B cell (primary cell): ENCODE measurements at regions not wholly inside any gene's neighbourhood (a gene's known extent, or its start where the extent isn't known, plus 50 kb on each side); places are given as distances from the start of the nearest gene placed in this dataset.

Source experiments
- ATAC-seq: fragments of 200-7000 bp; cut with Tn5 transposase; one replicate; pipeline ENCODE4 v1.10.0; 2021; ENCODE audit warnings: low read depth, mild to moderate bottlenecking, moderate number of reproducible peaks, moderate library complexity
- CTCF ChIA-PET: fragments of 350-600 bp; sonication (Branson Sonifier 250); formaldehyde crosslinking; loops from one replicate; lab custom pipeline; 2021; ENCODE audit warnings: antibody characterized with exemption, inconsistent platforms; lab: Charles Lee
- POLR2A ChIA-PET: fragments of 350-600 bp; sonication (Branson Sonifier 250); formaldehyde crosslinking; loops from one replicate; lab custom pipeline; 2021; ENCODE audit warnings: antibody characterized with exemption; lab: Charles Lee
- DNase-seq: peaks from one replicate; pipeline ENCODE4 v3.0.0; 2013
- H2AFZ ChIP-seq: 2 replicates; pipeline ENCODE4 v1.6.1; 2012; ENCODE audit warnings: mild to moderate bottlenecking, low read depth, low read length; ENCODE audit not compliant: insufficient read depth, poor library complexity, severe bottlenecking
- H3K27ac ChIP-seq, 2 donors: 1 replicate in 1 of 2; 2 replicates in 1 of 2; pipeline ENCODE4 v1.5.1; 2012 to 2013; ENCODE audit warnings: low read length in 2 of 2, mild to moderate bottlenecking in 2 of 2, moderate library complexity in 1 of 2
- H3K27me3 ChIP-seq, 4 experiments: fragments of 200-600 bp in 1 of 4; sonication (generic) in 1 of 4; replicated peaks in 1 of 4; 1 replicate in 2 of 4; 2 replicates in 2 of 4; pipeline versions ENCODE4 v1.6.1 to v1.7.0; 2013 to 2016; ENCODE audit warnings: low read length in 3 of 4, mild to moderate bottlenecking in 2 of 4, mixed read lengths in 1 of 4, moderate library complexity in 1 of 4; ENCODE audit not compliant: insufficient read depth in 4 of 4, control insufficient read depth in 3 of 4; ENCODE audit errors: control extremely low read depth in 1 of 4
- H3K36me3 ChIP-seq, 2 experiments: replicated peaks in 1 of 2; 1 replicate in 1 of 2; 2 replicates in 1 of 2; pipeline versions ENCODE4 v1.6.1 to v1.7.1; 2013; ENCODE audit warnings: low read length in 1 of 2; ENCODE audit not compliant: insufficient read depth in 2 of 2, control insufficient read depth in 1 of 2; ENCODE audit errors: control extremely low read depth in 1 of 2, extremely low read depth in 1 of 2
- H3K4me1 ChIP-seq, 2 donors: fragments of 200-600 bp in 1 of 2; sonication (generic) in 1 of 2; 1 replicate in 1 of 2; 2 replicates in 1 of 2; pipeline versions ENCODE4 v1.5.1 to v1.6.1; 2013 to 2017; ENCODE audit warnings: low read length in 2 of 2; ENCODE audit not compliant: control insufficient read depth in 2 of 2, insufficient read depth in 2 of 2
- H3K4me2 ChIP-seq: replicated peaks from 2 replicates; pipeline ENCODE3; 2012; ENCODE audit warnings: mild to moderate bottlenecking, low read depth, low read length; ENCODE audit not compliant: poor library complexity, severe bottlenecking
- H3K4me3 ChIP-seq, 5 experiments: fragments of 200-600 bp in 1 of 5; sonication (generic) in 1 of 5; 1 replicate in 3 of 5; 2 replicates in 2 of 5; pipeline versions ENCODE4 v1.5.1 to v1.7.0; 2011 to 2016; ENCODE audit warnings: low read length in 4 of 5, mild to moderate bottlenecking in 4 of 5, low read depth in 2 of 5, control low read depth in 1 of 5, moderate library complexity in 1 of 5; ENCODE audit not compliant: insufficient read depth in 1 of 5; ENCODE audit errors: control extremely low read depth in 1 of 5, extremely low read depth in 1 of 5
- H3K79me2 ChIP-seq: fragments of 200-600 bp; sonication (generic); one replicate; pipeline ENCODE4 v1.6.0; 2016; ENCODE audit warnings: low read length; ENCODE audit not compliant: control insufficient read depth, insufficient read depth
- H3K9ac ChIP-seq: fragments of 200-600 bp; sonication (generic); 2 replicates; pipeline ENCODE4 v1.6.1; 2017; ENCODE audit warnings: mild to moderate bottlenecking, low read length, moderate library complexity
- H3K9me3 ChIP-seq, 3 donors: one replicate each; pipeline versions ENCODE4 v1.6.1 to v1.7.1; 2013; ENCODE audit warnings: low read length in 2 of 3; ENCODE audit not compliant: control insufficient read depth in 2 of 3, insufficient read depth in 1 of 3; ENCODE audit errors: control extremely low read depth in 1 of 3
- H4K20me1 ChIP-seq: 2 replicates; pipeline ENCODE4 v1.6.0; 2012; ENCODE audit warnings: mild to moderate bottlenecking, low read length; ENCODE audit not compliant: insufficient read depth, control insufficient read depth, poor library complexity, severe bottlenecking
- H3K27ac Mint-ChIP-seq: one replicate; pipeline ENCODE4 v1.8.0; 2021; ENCODE audit warnings: mixed read lengths
- H3K27me3 Mint-ChIP-seq: one replicate; pipeline ENCODE4 v1.8.0; 2021; ENCODE audit warnings: mixed read lengths
- H3K4me1 Mint-ChIP-seq: one replicate; pipeline ENCODE4 v1.8.0; 2021; ENCODE audit warnings: mixed read lengths
- H3K4me3 Mint-ChIP-seq: one replicate; pipeline ENCODE4 v1.8.0; 2021; ENCODE audit warnings: mixed read lengths
- H3K9me3 Mint-ChIP-seq: one replicate; pipeline ENCODE4 v1.8.0; 2022; ENCODE audit warnings: mixed read lengths; ENCODE audit not compliant: insufficient read depth
- CTCF ChIP-seq: fragments of 200-600 bp; IDR thresholded peaks from one replicate; pipeline ENCODE4 v1.8.0; 2022; ENCODE audit warnings: antibody characterized with exemption, mild to moderate bottlenecking
- EZH2 ChIP-seq: IDR thresholded peaks from 2 replicates; pipeline ENCODE4 v1.6.1; 2012; ENCODE audit warnings: borderline replicate concordance, low read depth, mild to moderate bottlenecking, moderate library complexity, low read length; ENCODE audit not compliant: insufficient read depth, poor library complexity, severe bottlenecking
- WGBS: methylation state at CpG from one replicate; pipeline ENCODE4 v1.1.5; 2013; ENCODE audit warnings: missing lambda C conversion rate; ENCODE audit not compliant: insufficient coverage; 5-methylcytosine and 5-hydroxymethylcytosine counted together
- intact Hi-C: fragments of 100-400 bp; cut with micrococcal nuclease; formaldehyde crosslinking; loops from one replicate; pipeline ENCODE4 v1.10.0; 2022

- H3K79me2 ChIP-seq, result no peaks in the 10 kb centered on the region
- no peaks in the 10 kb centered on the region for H3K36me3 ChIP-seq
- no peak overlapping the region for H3K4me2 ChIP-seq
- no peak for TF ChIP-seq CTCF
- TF ChIP-seq EZH2, result no peak
- H3K27me3 ChIP-seq, result no peaks in the 10 kb centered on the region
- H2AFZ ChIP-seq, result no peak overlapping the region
- H3K27ac Mint-ChIP-seq, result no peak overlapping the region
- POLR2A ChIA-PET, result no interaction called here
- no peaks in the 10 kb centered on the region for H3K4me1 Mint-ChIP-seq
- H3K9me3 ChIP-seq, result no peaks in the 10 kb centered on the region
- CTCF ChIA-PET, result no interaction called here
- H3K4me3 Mint-ChIP-seq, result no peak overlapping the region
- no CpG with 5 or more reads among the region's 2 CpGs for WGBS
- ATAC-seq (no peak), DNase-seq (no peak)
- no peak overlapping the region for H3K4me3 ChIP-seq
- no peaks in the 10 kb centered on the region for H3K27me3 Mint-ChIP-seq
- H4K20me1 ChIP-seq, result no peaks in the 10 kb centered on the region
- no peak overlapping the region for H3K9ac ChIP-seq
- intact Hi-C loops, result no loop called here
- no peaks in the 10 kb centered on the region for H3K9me3 Mint-ChIP-seq
- no peaks in the 10 kb centered on the region for H3K4me1 ChIP-seq
- H3K27ac ChIP-seq, result no peak overlapping the region
These were observed 1730.4 kb upstream of the SLC10A2 start for GRCh38 chr13:104796581-104796980.

GRCh38 chr13:104785952-104786351 lies 1719.7 kb upstream of the SLC10A2 start:
- no peak overlapping the region for H3K4me3 Mint-ChIP-seq
- intact Hi-C loops, result no loop called here
- Histone ChIP-seq H3K4me2 (no peak overlapping the region), H3K27me3 (no peaks in the 10 kb centered on the region), H3K4me1 (no peaks in the 10 kb centered on the region), H3K4me3 (no peak overlapping the region), H4K20me1 (no peaks in the 10 kb centered on the region), H3K9me3 (peaks cover 0 to 6% (median 0%) of the 10 kb centered on the region in 3 donors), H3K79me2 (no peaks in the 10 kb centered on the region), H3K36me3 (no peaks in the 10 kb centered on the region), H3K9ac (no peak overlapping the region), H3K27ac (no peak overlapping the region), H2AFZ (no peak overlapping the region)
- ChIA-PET CTCF (no interaction called here), POLR2A (no interaction called here)
- H3K27ac Mint-ChIP-seq, result no peak overlapping the region
- no peak for ATAC-seq
- no peak for TF ChIP-seq CTCF
- TF ChIP-seq EZH2, result no peak
- peaks cover 2% of the 10 kb centered on the region for H3K9me3 Mint-ChIP-seq
- no peak for DNase-seq
- WGBS, result 92% methylated on average over 3 of the region's 5 CpGs
- H3K27me3 Mint-ChIP-seq, result no peaks in the 10 kb centered on the region
- H3K4me1 Mint-ChIP-seq, result no peaks in the 10 kb centered on the region
